ENCODE measurements at regions not wholly inside any gene's neighbourhood (a gene's known extent, or its start where the extent isn't known, plus 50 kb on each side); places are given as distances from the start of the nearest gene placed in this dataset.

DNA sequence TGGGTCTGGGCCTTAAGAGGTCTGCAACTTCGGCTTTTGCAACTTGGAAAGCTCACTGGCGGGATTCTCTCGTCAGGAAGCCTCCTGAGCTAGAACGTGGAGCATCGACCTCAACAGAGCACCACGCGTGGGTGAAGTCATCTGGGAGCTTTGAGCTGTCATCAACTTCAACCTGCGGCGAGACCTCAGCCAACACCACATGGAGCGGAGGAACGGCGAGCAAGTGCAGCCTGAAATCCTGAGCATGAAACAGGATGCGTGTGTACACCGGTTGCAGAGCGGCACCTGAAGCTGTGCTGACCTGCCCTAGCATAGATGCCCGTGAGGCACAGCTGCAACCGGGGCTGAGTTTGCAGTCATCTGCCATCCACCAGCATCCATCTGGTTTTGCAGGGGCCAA lies 295.7 kb upstream of the SHH start:
- TF ChIP-seq, protein P1, sequence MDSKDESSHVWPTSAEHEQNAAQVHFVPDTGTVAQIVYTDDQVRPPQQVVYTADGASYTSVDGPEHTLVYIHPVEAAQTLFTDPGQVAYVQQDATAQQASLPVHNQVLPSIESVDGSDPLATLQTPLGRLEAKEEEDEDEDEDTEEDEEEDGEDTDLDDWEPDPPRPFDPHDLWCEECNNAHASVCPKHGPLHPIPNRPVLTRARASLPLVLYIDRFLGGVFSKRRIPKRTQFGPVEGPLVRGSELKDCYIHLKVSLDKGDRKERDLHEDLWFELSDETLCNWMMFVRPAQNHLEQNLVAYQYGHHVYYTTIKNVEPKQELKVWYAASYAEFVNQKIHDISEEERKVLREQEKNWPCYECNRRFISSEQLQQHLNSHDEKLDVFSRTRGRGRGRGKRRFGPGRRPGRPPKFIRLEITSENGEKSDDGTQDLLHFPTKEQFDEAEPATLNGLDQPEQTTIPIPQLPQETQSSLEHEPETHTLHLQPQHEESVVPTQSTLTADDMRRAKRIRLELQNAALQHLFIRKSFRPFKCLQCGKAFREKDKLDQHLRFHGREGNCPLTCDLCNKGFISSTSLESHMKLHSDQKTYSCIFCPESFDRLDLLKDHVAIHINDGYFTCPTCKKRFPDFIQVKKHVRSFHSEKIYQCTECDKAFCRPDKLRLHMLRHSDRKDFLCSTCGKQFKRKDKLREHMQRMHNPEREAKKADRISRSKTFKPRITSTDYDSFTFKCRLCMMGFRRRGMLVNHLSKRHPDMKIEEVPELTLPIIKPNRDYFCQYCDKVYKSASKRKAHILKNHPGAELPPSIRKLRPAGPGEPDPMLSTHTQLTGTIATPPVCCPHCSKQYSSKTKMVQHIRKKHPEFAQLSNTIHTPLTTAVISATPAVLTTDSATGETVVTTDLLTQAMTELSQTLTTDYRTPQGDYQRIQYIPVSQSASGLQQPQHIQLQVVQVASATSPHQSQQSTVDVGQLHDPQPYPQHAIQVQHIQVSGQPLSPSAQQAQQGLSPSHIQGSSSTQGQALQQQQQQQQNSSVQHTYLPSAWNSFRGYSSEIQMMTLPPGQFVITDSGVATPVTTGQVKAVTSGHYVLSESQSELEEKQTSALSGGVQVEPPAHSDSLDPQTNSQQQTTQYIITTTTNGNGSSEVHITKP (CRISPR knock-in tag; IDR thresholded peaks at IDR 0.05; ENCODE audit: low read depth), result no peak
- TF ChIP-seq SMARCC2 (IDR thresholded peaks at IDR 0.05), result no peak
- TF ChIP-seq POLR2A (IDR thresholded peaks at IDR 0.05; ENCODE audit: insufficient read depth in 1 of 2, low read depth in 2 of 2, low read length in 2 of 2), result no peak
- no peak for TF ChIP-seq FOXM1 (CRISPR knock-in tag; IDR thresholded peaks at IDR 0.05)
- no peak for TF ChIP-seq TBX2 (CRISPR knock-in tag; IDR thresholded peaks at IDR 0.05; ENCODE audit: borderline replicate concordance)
- TF ChIP-seq, protein P2, sequence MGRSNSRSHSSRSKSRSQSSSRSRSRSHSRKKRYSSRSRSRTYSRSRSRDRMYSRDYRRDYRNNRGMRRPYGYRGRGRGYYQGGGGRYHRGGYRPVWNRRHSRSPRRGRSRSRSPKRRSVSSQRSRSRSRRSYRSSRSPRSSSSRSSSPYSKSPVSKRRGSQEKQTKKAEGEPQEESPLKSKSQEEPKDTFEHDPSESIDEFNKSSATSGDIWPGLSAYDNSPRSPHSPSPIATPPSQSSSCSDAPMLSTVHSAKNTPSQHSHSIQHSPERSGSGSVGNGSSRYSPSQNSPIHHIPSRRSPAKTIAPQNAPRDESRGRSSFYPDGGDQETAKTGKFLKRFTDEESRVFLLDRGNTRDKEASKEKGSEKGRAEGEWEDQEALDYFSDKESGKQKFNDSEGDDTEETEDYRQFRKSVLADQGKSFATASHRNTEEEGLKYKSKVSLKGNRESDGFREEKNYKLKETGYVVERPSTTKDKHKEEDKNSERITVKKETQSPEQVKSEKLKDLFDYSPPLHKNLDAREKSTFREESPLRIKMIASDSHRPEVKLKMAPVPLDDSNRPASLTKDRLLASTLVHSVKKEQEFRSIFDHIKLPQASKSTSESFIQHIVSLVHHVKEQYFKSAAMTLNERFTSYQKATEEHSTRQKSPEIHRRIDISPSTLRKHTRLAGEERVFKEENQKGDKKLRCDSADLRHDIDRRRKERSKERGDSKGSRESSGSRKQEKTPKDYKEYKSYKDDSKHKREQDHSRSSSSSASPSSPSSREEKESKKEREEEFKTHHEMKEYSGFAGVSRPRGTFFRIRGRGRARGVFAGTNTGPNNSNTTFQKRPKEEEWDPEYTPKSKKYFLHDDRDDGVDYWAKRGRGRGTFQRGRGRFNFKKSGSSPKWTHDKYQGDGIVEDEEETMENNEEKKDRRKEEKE (IDR thresholded peaks at IDR 0.05), result no peak
- TF ChIP-seq, protein P3, sequence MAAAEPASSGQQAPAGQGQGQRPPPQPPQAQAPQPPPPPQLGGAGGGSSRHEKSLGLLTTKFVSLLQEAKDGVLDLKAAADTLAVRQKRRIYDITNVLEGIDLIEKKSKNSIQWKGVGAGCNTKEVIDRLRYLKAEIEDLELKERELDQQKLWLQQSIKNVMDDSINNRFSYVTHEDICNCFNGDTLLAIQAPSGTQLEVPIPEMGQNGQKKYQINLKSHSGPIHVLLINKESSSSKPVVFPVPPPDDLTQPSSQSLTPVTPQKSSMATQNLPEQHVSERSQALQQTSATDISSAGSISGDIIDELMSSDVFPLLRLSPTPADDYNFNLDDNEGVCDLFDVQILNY (CRISPR knock-in tag; conservative IDR thresholded peaks at IDR 0.05), result no peak
- no peak for TF ChIP-seq HDAC1 (CRISPR knock-in tag; IDR thresholded peaks at IDR 0.05)

Data from HepG2 (cell line).